Common myeloid progenitor, CD34-positive (primary cell): ENCODE measurements at regions not wholly inside any gene's neighbourhood (a gene's known extent, or its start where the extent isn't known, plus 50 kb on each side); places are given as distances from the start of the nearest gene placed in this dataset.
"Not testable (repeated sequence)": the region's sequence is repeated elsewhere in the genome, so short reads cannot be mapped to it uniquely, and the experiment has no call there.

Experiments used
- CTCF ChIA-PET: fragments of 350-600 bp; sonication (Branson Sonifier 250); formaldehyde crosslinking; loops from one replicate; lab custom pipeline; 2021; ENCODE audit warnings: antibody characterized with exemption; lab: Charles Lee
- POLR2A ChIA-PET: fragments of 350-600 bp; sonication (Branson Sonifier 250); formaldehyde crosslinking; loops from one replicate; lab custom pipeline; 2021; ENCODE audit warnings: antibody characterized with exemption; lab: Charles Lee
- DNase-seq, 3 donors: peaks; one replicate each; pipeline versions ENCODE4 v3.0.0 to v3.0.0-alpha.2; 2013
- H3K27ac ChIP-seq, 2 experiments: 1 replicate in 1 of 2; 2 replicates in 1 of 2; pipeline ENCODE4 v1.7.0; 2013; ENCODE audit warnings: inconsistent platforms in 2 of 2, low read length in 2 of 2, mild to moderate bottlenecking in 2 of 2, low read depth in 1 of 2, moderate library complexity in 1 of 2; ENCODE audit not compliant: severe bottlenecking in 2 of 2, insufficient read depth in 1 of 2, poor library complexity in 1 of 2
- H3K27me3 ChIP-seq, 5 experiments: replicated peaks in 2 of 5; 1 replicate in 3 of 5; 2 replicates in 2 of 5; pipeline versions ENCODE4 v1.6.1 to v1.7.0; 2013; ENCODE audit warnings: low read length in 4 of 5, mild to moderate bottlenecking in 2 of 5, moderate library complexity in 2 of 5, inconsistent platforms in 1 of 5; ENCODE audit not compliant: insufficient read depth in 5 of 5, control insufficient read depth in 4 of 5
- H3K36me3 ChIP-seq, 4 experiments: 1 replicate in 2 of 4; 2 replicates in 2 of 4; pipeline versions ENCODE4 v1.6.1 to v1.7.0; 2013; ENCODE audit warnings: low read length in 3 of 4, control low read depth in 1 of 4, mild to moderate bottlenecking in 1 of 4; ENCODE audit not compliant: control insufficient read depth in 4 of 4, insufficient read depth in 4 of 4
- H3K4me1 ChIP-seq, 4 experiments: 1 replicate in 3 of 4; 2 replicates in 1 of 4; pipeline versions ENCODE4 v1.6.1 to v1.7.1; 2013; ENCODE audit warnings: low read length in 3 of 4, mild to moderate bottlenecking in 3 of 4, control low read depth in 1 of 4, inconsistent platforms in 1 of 4, moderate library complexity in 1 of 4; ENCODE audit not compliant: control insufficient read depth in 4 of 4, insufficient read depth in 4 of 4; ENCODE audit errors: control extremely low read depth in 1 of 4
- H3K4me3 ChIP-seq, 7 experiments: 1 replicate in 4 of 7; 2 replicates in 3 of 7; pipeline versions ENCODE4 v1.5.1 to v1.7.0; 2013; ENCODE audit warnings: mild to moderate bottlenecking in 7 of 7, low read length in 6 of 7, moderate library complexity in 6 of 7, inconsistent platforms in 2 of 7, low read depth in 2 of 7, control low read depth in 1 of 7; ENCODE audit not compliant: insufficient read depth in 4 of 7, control insufficient read depth in 1 of 7; ENCODE audit errors: extremely low read depth in 1 of 7
- H3K9me3 ChIP-seq, 5 experiments: 1 replicate in 4 of 5; 2 replicates in 1 of 5; pipeline versions ENCODE4 v1.6.1 to v1.7.1; 2013; ENCODE audit warnings: low read length in 4 of 5, mild to moderate bottlenecking in 2 of 5, inconsistent platforms in 1 of 5, low read depth in 1 of 5, moderate library complexity in 1 of 5; ENCODE audit not compliant: control insufficient read depth in 4 of 5, insufficient read depth in 2 of 5; ENCODE audit errors: control extremely low read depth in 1 of 5
- WGBS: methylation state at CpG from one replicate; pipeline ENCODE4 v1.1.5; 2013; ENCODE audit not compliant: insufficient coverage; 5-methylcytosine and 5-hydroxymethylcytosine counted together

GRCh38 chr2:158882297-158882696 is 86.1 kb upstream of the TANC1 start:
- Histone ChIP-seq H3K27ac (no peak overlapping the region), H3K4me3 (no peak overlapping the region), H3K27me3 (no peaks in the 10 kb centered on the region), H3K36me3 (no peaks in the 10 kb centered on the region), H3K4me1 (no peaks in the 10 kb centered on the region), H3K9me3 (no peaks in the 10 kb centered on the region)
- WGBS, result 97% methylated on average over 7 of the region's 8 CpGs
- no peak for DNase-seq
- ChIA-PET POLR2A (interaction anchor here (0.6 kb wide), 1 partner anchor 157 kb away, joined by 3 read pairs; no protein-coding TSS in a partner anchor), CTCF (no interaction called here)

- WGBS, result 100% methylated on average over 3 of the region's 3 CpGs
- POLR2A ChIA-PET, H3K9me3 ChIP-seq, CTCF ChIA-PET, H3K27me3 ChIP-seq, H3K36me3 ChIP-seq, H3K4me1 ChIP-seq, DNase-seq, H3K27ac ChIP-seq, H3K4me3 ChIP-seq: not testable (repeated sequence)
Observed at GRCh38 chr2:158884552-158884951, 83.9 kb upstream of the TANC1 start.

- DNase-seq, H3K9me3 ChIP-seq, H3K36me3 ChIP-seq, H3K4me1 ChIP-seq, H3K27me3 ChIP-seq, H3K27ac ChIP-seq, CTCF ChIA-PET, POLR2A ChIA-PET, H3K4me3 ChIP-seq: not testable (repeated sequence)
- 91% methylated on average over 7 of the region's 8 CpGs for WGBS
Observed at GRCh38 chr2:158885018-158885678, 83.3 kb upstream of the TANC1 start.

- H3K27ac ChIP-seq, CTCF ChIA-PET, H3K27me3 ChIP-seq, H3K4me3 ChIP-seq, H3K9me3 ChIP-seq, H3K4me1 ChIP-seq, POLR2A ChIA-PET, DNase-seq, H3K36me3 ChIP-seq: not testable (repeated sequence)
- WGBS, result 94% methylated on average over 10 of the region's 10 CpGs
Observed at GRCh38 chr2:158885679-158886050, 82.8 kb upstream of the TANC1 start.

GRCh38 chr2:158889135-158889853 is 79.1 kb upstream of the TANC1 start:
- no peak for DNase-seq
- no peak overlapping the region for H3K27ac ChIP-seq
- no peaks in the 10 kb centered on the region for H3K4me1 ChIP-seq
- 100% methylated on average over 2 of the region's 2 CpGs for WGBS
- peaks cover 0 to 2% (median 0%) of the 10 kb centered on the region in 5 experiments for H3K9me3 ChIP-seq
- H3K36me3 ChIP-seq, result no peaks in the 10 kb centered on the region
- POLR2A ChIA-PET, result interaction anchor here (0.7 kb wide), 1 partner anchor 280 kb away, joined by 4 read pairs; no protein-coding TSS in a partner anchor
- no peak overlapping the region for H3K4me3 ChIP-seq
- CTCF ChIA-PET, result interaction anchor here (0.6 to 0.9 kb wide), 2 partner anchors 9 to 13 kb away, joined by 4 to 5 read pairs; no protein-coding TSS in a partner anchor
- H3K27me3 ChIP-seq, result no peaks in the 10 kb centered on the region

- CTCF ChIA-PET, result no interaction called here
- H3K27ac ChIP-seq, result no peak overlapping the region
Observed at GRCh38 chr2:158890296-158890905, 78.0 kb upstream of the TANC1 start.

GRCh38 chr2:158893026-158893425 is 75.4 kb upstream of the TANC1 start:
- POLR2A ChIA-PET, result no interaction called here
- H3K4me1 ChIP-seq, result no peaks in the 10 kb centered on the region
- 90% methylated on average over 6 of the region's 8 CpGs for WGBS
- H3K36me3 ChIP-seq, result no peaks in the 10 kb centered on the region
- H3K27me3 ChIP-seq, result no peaks in the 10 kb centered on the region
- no peak overlapping the region for H3K27ac ChIP-seq
- peaks cover 0 to 2% (median 0%) of the 10 kb centered on the region in 5 experiments for H3K9me3 ChIP-seq
- no peak for DNase-seq
- no peak overlapping the region for H3K4me3 ChIP-seq
- CTCF ChIA-PET, result interaction anchor here (1.1 kb wide), 1 partner anchor 226 kb away, joined by 3 read pairs; no protein-coding TSS in a partner anchor

More at GRCh38 chr2:158890296-158890905, 78.0 kb upstream of the TANC1 start:
- H3K36me3 ChIP-seq, result no peaks in the 10 kb centered on the region
- POLR2A ChIA-PET, result no interaction called here
- H3K9me3 ChIP-seq, result peaks cover 0 to 2% (median 0%) of the 10 kb centered on the region in 5 experiments
- no peaks in the 10 kb centered on the region for H3K4me1 ChIP-seq
- H3K4me3 ChIP-seq, result no peak overlapping the region
- 100% methylated on average over 1 of the region's 3 CpGs for WGBS
- H3K27me3 ChIP-seq, result no peaks in the 10 kb centered on the region
- no peak for DNase-seq
